ENCODE measurements at regions not wholly inside any gene's neighbourhood (a gene's known extent, or its start where the extent isn't known, plus 50 kb on each side); places are given as distances from the start of the nearest gene placed in this dataset.

- Histone ChIP-seq H3K4me3 (ENCODE audit: low read length) (no peak overlapping the region), H3K9me3 (ENCODE audit: low read length) (no peaks in the 10 kb centered on the region), H3K27me3 (ENCODE audit: insufficient read depth, low read length, poor library complexity, severe bottlenecking) (no peaks in the 10 kb centered on the region), H3K27ac (ENCODE audit: low read depth, low read length) (no peak overlapping the region), H3K36me3 (ENCODE audit: insufficient read depth, low read length) (no peaks in the 10 kb centered on the region), H3K4me1 (ENCODE audit: insufficient read depth, low read length) (no peaks in the 10 kb centered on the region)
- no peaks in the 10 kb centered on the region for H3K4me1 Mint-ChIP-seq
- ChIA-PET CTCF (no interaction called here), POLR2A (no interaction called here)
- no peak overlapping the region for H3K27ac Mint-ChIP-seq
- peaks cover 0 to 2% (median 0%) of the 10 kb centered on the region in 3 donors for H3K36me3 Mint-ChIP-seq
- H3K4me3 Mint-ChIP-seq: no peak overlapping the region
- no peak for DNase-seq
- H3K27me3 Mint-ChIP-seq: peaks cover 6 to 13% of the 10 kb centered on the region in 2 donors
- H3K9me3 Mint-ChIP-seq: peaks cover 0 to 8% (median 3%) of the 10 kb centered on the region in 5 donors
Observed at GRCh38 chr13:109853153-109853552, 66.8 kb upstream of the IRS2 start.

- H3K27ac Mint-ChIP-seq: no peak overlapping the region
- no peak overlapping the region for H3K4me3 ChIP-seq (ENCODE audit: low read length)
- CTCF ChIA-PET: no interaction called here
- DNase-seq: no peak
- no peak overlapping the region for H3K27ac ChIP-seq (ENCODE audit: low read depth, low read length)
- POLR2A ChIA-PET: no interaction called here
- no peaks in the 10 kb centered on the region for H3K9me3 ChIP-seq (ENCODE audit: low read length)
- no peaks in the 10 kb centered on the region for H3K36me3 ChIP-seq (ENCODE audit: insufficient read depth, low read length)
- H3K4me3 Mint-ChIP-seq: no peak overlapping the region
- no peaks in the 10 kb centered on the region for H3K27me3 ChIP-seq (ENCODE audit: insufficient read depth, low read length, poor library complexity, severe bottlenecking)
- peaks cover 0 to 5% (median 3%) of the 10 kb centered on the region in 5 donors for H3K9me3 Mint-ChIP-seq
- H3K4me1 ChIP-seq (ENCODE audit: insufficient read depth, low read length): no peaks in the 10 kb centered on the region
- H3K4me1 Mint-ChIP-seq: no peaks in the 10 kb centered on the region
- H3K27me3 Mint-ChIP-seq: peaks cover 0 to 5% of the 10 kb centered on the region in 2 donors
- no peaks in the 10 kb centered on the region for H3K36me3 Mint-ChIP-seq
Observed at GRCh38 chr13:109846185-109846584, 59.8 kb upstream of the IRS2 start.

DNA sequence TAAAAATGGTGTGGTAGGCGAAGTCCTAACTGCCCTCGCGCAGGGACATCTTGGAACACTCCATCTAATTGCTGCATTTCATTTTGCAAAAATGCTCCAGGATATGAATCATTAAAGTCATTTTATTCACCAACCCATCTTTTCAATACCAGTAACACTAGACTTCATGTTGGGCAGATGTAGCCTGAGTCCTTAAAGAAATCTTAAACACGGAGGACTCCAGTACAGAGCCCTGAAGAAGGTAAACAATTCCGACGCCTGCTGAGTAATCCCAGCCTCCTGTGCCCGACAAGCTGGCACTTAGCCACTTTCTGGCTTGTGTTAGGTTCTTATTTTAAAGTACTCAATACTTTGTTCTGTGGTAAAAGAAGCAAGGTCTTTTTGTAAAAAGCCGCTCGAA, 58.0 kb upstream of the IRS2 start:
- CTCF ChIA-PET: no interaction called here
- Mint-ChIP-seq H3K36me3 (no peaks in the 10 kb centered on the region), H3K27ac (no peak overlapping the region), H3K27me3 (peaks cover 5 to 10% of the 10 kb centered on the region in 2 donors), H3K4me1 (peaks cover 0 to 4% (median 0%) of the 10 kb centered on the region in 3 donors), H3K9me3 (peaks cover 0 to 4% (median 0%) of the 10 kb centered on the region in 5 donors), H3K4me3 (no peak overlapping the region)
- Histone ChIP-seq H3K4me3 (ENCODE audit: low read length) (no peak overlapping the region), H3K4me1 (ENCODE audit: insufficient read depth, low read length) (no peaks in the 10 kb centered on the region), H3K27ac (ENCODE audit: low read depth, low read length) (no peak overlapping the region), H3K36me3 (ENCODE audit: insufficient read depth, low read length) (no peaks in the 10 kb centered on the region), H3K27me3 (ENCODE audit: insufficient read depth, low read length, poor library complexity, severe bottlenecking) (no peaks in the 10 kb centered on the region), H3K9me3 (ENCODE audit: low read length) (no peaks in the 10 kb centered on the region)
- DNase-seq: no peak
- POLR2A ChIA-PET: no interaction called here

- Mint-ChIP-seq H3K36me3 (no peaks in the 10 kb centered on the region), H3K4me3 (no peak overlapping the region), H3K4me1 (peaks cover 0 to 4% (median 0%) of the 10 kb centered on the region in 3 donors), H3K27ac (no peak overlapping the region), H3K27me3 (peaks cover 5 to 14% of the 10 kb centered on the region in 2 donors), H3K9me3 (peaks cover 0 to under 1% (median 0%) of the 10 kb centered on the region in 5 donors)
- POLR2A ChIA-PET: no interaction called here
- Histone ChIP-seq H3K4me1 (ENCODE audit: insufficient read depth, low read length) (no peaks in the 10 kb centered on the region), H3K27me3 (ENCODE audit: insufficient read depth, low read length, poor library complexity, severe bottlenecking) (no peaks in the 10 kb centered on the region), H3K9me3 (ENCODE audit: low read length) (no peaks in the 10 kb centered on the region), H3K36me3 (ENCODE audit: insufficient read depth, low read length) (no peaks in the 10 kb centered on the region), H3K4me3 (ENCODE audit: low read length) (no peak overlapping the region), H3K27ac (ENCODE audit: low read depth, low read length) (no peak overlapping the region)
- no peak for DNase-seq
- CTCF ChIA-PET: no interaction called here
Observed at GRCh38 chr13:109843695-109844094, 57.3 kb upstream of the IRS2 start.

DNA sequence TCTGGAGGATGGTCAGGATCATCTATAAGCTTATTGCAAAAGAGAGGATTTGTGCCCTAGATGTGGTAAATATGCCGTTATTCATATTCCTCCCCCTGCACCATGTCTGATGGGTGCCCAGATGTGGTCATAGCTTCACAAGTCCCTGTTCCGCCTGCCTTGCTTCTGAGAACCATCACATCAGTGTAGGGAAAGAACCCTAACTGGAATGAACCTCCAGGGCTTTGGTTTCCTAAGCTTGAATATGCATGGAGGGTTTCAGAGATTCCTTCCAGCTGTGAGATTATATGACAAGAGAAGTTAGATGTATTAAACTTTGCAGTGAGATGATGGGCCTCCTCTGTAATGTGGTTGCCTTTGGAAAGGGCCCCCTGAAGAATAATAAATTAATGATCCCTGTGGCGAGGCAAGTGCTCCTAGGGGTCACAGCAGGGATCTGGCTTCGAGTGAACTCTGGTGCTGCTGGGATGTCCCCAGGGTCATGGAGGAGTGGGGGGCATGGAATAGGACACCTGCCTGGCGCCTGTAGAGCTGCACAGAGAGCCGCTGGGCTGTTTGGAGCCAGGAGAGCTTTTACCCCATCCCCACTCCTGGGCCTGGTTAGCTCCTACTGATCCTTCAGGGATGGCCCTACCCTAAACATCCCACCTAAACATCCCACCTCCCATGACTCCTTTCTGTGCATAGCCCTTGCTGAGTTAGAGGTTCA, 56.0 kb upstream of the IRS2 start:
- ChIA-PET CTCF (no interaction called here), POLR2A (no interaction called here)
- DNase-seq: no peak
- H3K4me3 Mint-ChIP-seq: no peak overlapping the region
- no peak overlapping the region for H3K27ac ChIP-seq (ENCODE audit: low read depth, low read length)
- no peaks in the 10 kb centered on the region for H3K36me3 ChIP-seq (ENCODE audit: insufficient read depth, low read length)
- no peak overlapping the region for H3K27ac Mint-ChIP-seq
- H3K27me3 ChIP-seq (ENCODE audit: insufficient read depth, low read length, poor library complexity, severe bottlenecking): no peaks in the 10 kb centered on the region
- no peaks in the 10 kb centered on the region for H3K9me3 ChIP-seq (ENCODE audit: low read length)
- peaks cover 5 to 14% of the 10 kb centered on the region in 2 donors for H3K27me3 Mint-ChIP-seq
- no peaks in the 10 kb centered on the region for H3K4me1 ChIP-seq (ENCODE audit: insufficient read depth, low read length)
- H3K4me1 Mint-ChIP-seq: peaks cover 0 to 4% (median 0%) of the 10 kb centered on the region in 3 donors
- H3K4me3 ChIP-seq (ENCODE audit: low read length): no peak overlapping the region
- no peaks in the 10 kb centered on the region for H3K36me3 Mint-ChIP-seq
- no peaks in the 10 kb centered on the region for H3K9me3 Mint-ChIP-seq

- Mint-ChIP-seq H3K27me3 (peaks cover 5 to 14% of the 10 kb centered on the region in 2 donors), H3K4me3 (no peak overlapping the region), H3K27ac (no peak overlapping the region), H3K4me1 (peaks cover 0 to 4% (median 0%) of the 10 kb centered on the region in 3 donors), H3K36me3 (no peaks in the 10 kb centered on the region), H3K9me3 (no peaks in the 10 kb centered on the region)
- CTCF ChIA-PET: no interaction called here
- Histone ChIP-seq H3K4me1 (ENCODE audit: insufficient read depth, low read length) (no peaks in the 10 kb centered on the region), H3K36me3 (ENCODE audit: insufficient read depth, low read length) (no peaks in the 10 kb centered on the region), H3K27ac (ENCODE audit: low read depth, low read length) (no peak overlapping the region), H3K27me3 (ENCODE audit: insufficient read depth, low read length, poor library complexity, severe bottlenecking) (no peaks in the 10 kb centered on the region), H3K9me3 (ENCODE audit: low read length) (no peaks in the 10 kb centered on the region), H3K4me3 (ENCODE audit: low read length) (no peak overlapping the region)
- no peak for DNase-seq
- POLR2A ChIA-PET: no interaction called here
Observed at GRCh38 chr13:109840893-109841287, 54.5 kb upstream of the IRS2 start.

GRCh38 chr13:109840201-109840892, 54.0 kb upstream of the IRS2 start:
- H3K27ac ChIP-seq (ENCODE audit: low read depth, low read length): no peak overlapping the region
- H3K4me3 ChIP-seq (ENCODE audit: low read length): no peak overlapping the region
- H3K27me3 ChIP-seq (ENCODE audit: insufficient read depth, low read length, poor library complexity, severe bottlenecking): no peaks in the 10 kb centered on the region
- no peak overlapping the region for H3K27ac Mint-ChIP-seq
- no peak overlapping the region for H3K4me3 Mint-ChIP-seq
- POLR2A ChIA-PET: no interaction called here
- no peaks in the 10 kb centered on the region for H3K36me3 ChIP-seq (ENCODE audit: insufficient read depth, low read length)
- H3K9me3 Mint-ChIP-seq: no peaks in the 10 kb centered on the region
- peaks cover 0 to 4% (median 0%) of the 10 kb centered on the region in 3 donors for H3K4me1 Mint-ChIP-seq
- H3K9me3 ChIP-seq (ENCODE audit: low read length): no peaks in the 10 kb centered on the region
- no peaks in the 10 kb centered on the region for H3K36me3 Mint-ChIP-seq
- CTCF ChIA-PET: no interaction called here
- peaks cover 5 to 14% of the 10 kb centered on the region in 2 donors for H3K27me3 Mint-ChIP-seq
- no peak for DNase-seq
- no peaks in the 10 kb centered on the region for H3K4me1 ChIP-seq (ENCODE audit: insufficient read depth, low read length)

- H3K4me1 ChIP-seq (ENCODE audit: insufficient read depth, low read length): no peaks in the 10 kb centered on the region
- H3K36me3 ChIP-seq (ENCODE audit: insufficient read depth, low read length): no peaks in the 10 kb centered on the region
- Mint-ChIP-seq H3K9me3 (peaks cover 0 to 2% (median 0%) of the 10 kb centered on the region in 5 donors), H3K27ac (no peak overlapping the region), H3K27me3 (peaks cover 5 to 19% of the 10 kb centered on the region in 2 donors), H3K4me1 (peaks cover 0 to 4% (median 0%) of the 10 kb centered on the region in 3 donors), H3K36me3 (no peaks in the 10 kb centered on the region), H3K4me3 (no peak overlapping the region)
- ChIA-PET CTCF (no interaction called here), POLR2A (no interaction called here)
- no peak overlapping the region for H3K4me3 ChIP-seq (ENCODE audit: low read length)
- H3K27me3 ChIP-seq (ENCODE audit: insufficient read depth, low read length, poor library complexity, severe bottlenecking): no peaks in the 10 kb centered on the region
- no peak for DNase-seq
- H3K9me3 ChIP-seq (ENCODE audit: low read length): no peaks in the 10 kb centered on the region
- H3K27ac ChIP-seq (ENCODE audit: low read depth, low read length): no peak overlapping the region
Observed at GRCh38 chr13:109836629-109837607, 50.5 kb upstream of the IRS2 start.

Data from CD8-positive, alpha-beta memory T cell (primary cell).